ENCODE measurements at regions not wholly inside any gene's neighbourhood (a gene's known extent, or its start where the extent isn't known, plus 50 kb on each side); places are given as distances from the start of the nearest gene placed in this dataset.

DNA sequence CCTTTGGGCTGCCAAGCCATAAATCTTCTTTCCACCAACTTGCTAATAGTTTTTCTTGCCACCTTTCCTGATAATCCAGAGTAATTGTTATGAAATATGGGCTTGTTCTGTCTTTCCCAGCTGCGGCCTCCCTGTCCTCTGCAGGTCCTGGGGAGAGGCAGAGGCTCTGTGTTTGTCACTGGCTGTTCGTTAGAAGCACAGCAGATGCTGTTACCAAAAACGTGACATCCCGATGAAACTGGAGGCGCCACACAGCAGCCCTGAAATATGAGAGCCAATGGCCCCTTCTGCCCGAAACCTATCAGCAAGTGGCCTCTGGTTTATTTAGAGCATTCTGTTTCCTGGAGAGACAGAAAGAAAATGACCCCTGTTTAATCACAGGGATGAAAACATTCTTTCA lies 115.1 kb upstream of the ANKFN1 start:
- Histone ChIP-seq H3K27ac (no peak overlapping the region), H3K4me1 (no peaks in the 10 kb centered on the region)
- intact Hi-C loops (cut with DNase I; ENCODE audit: low total_unique reads), result no loop called here

GRCh38 chr17:56045872-56046271 lies 107.4 kb upstream of the ANKFN1 start:
- 35 to 48% methylated on average over 8 to 9 of the region's 9 CpGs for WGBS, 2 donors
- Histone ChIP-seq H3K4me1 (no peaks in the 10 kb centered on the region), H3K27me3 (no peaks in the 10 kb centered on the region), H3K27ac (no peak overlapping the region), H3K9me3 (no peaks in the 10 kb centered on the region), H3K36me3 (ENCODE audit: low read depth, missing control alignments) (no peaks in the 10 kb centered on the region), H3K4me3 (no peak overlapping the region)
- TF ChIP-seq POLR2A (IDR thresholded peaks at IDR 0.05) (no peak), CTCF (IDR thresholded peaks at IDR 0.05) (no peak)
- intact Hi-C loops (cut with DNase I; ENCODE audit: low total_unique reads), result no loop called here
- DNase-seq, result no peak

More for the DNA sequence above, 115.1 kb upstream of the ANKFN1 start:
- Histone ChIP-seq H3K4me3 (no peak overlapping the region), H3K9me3 (no peaks in the 10 kb centered on the region), H3K27me3 (no peaks in the 10 kb centered on the region), H3K36me3 (ENCODE audit: low read depth, missing control alignments) (no peaks in the 10 kb centered on the region)
- DNase-seq, result no peak
- 38 to 53% methylated on average over 6 of the region's 6 CpGs for WGBS, 2 donors
- TF ChIP-seq CTCF (IDR thresholded peaks at IDR 0.05), result no peak
- no peak for TF ChIP-seq POLR2A (IDR thresholded peaks at IDR 0.05)

DNA sequence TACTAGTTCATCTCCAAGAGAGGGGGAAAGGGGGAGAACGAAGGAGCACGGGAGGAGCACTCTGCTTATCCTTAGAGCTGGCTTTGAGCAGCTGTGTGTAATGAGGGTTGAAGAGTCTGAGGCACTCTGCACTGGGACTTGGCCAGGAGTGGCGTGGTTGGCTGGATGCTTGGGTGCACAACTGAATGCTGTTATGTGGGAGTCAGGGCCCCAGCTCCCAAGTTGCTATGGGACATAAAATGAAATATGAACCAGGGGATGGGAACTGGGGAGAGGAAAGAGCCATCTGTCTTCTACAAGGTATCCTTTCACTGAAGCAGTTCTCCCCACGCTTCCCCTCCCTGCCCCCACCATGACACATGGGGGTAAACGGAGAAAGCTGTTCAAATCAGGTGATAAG lies 105.9 kb upstream of the ANKFN1 start:
- WGBS, 2 donors, result 29 to 33% methylated on average over 5 of the region's 5 CpGs

GRCh38 chr17:56057869-56058268 lies 95.4 kb upstream of the ANKFN1 start:
- no peaks in the 10 kb centered on the region for H3K27me3 ChIP-seq
- H3K4me3 ChIP-seq, result no peak overlapping the region
- H3K4me1 ChIP-seq, result no peaks in the 10 kb centered on the region
- H3K9me3 ChIP-seq, result no peaks in the 10 kb centered on the region
- H3K27ac ChIP-seq, result no peak overlapping the region
- no peak for DNase-seq
- 90 to 99% methylated on average over 3 of the region's 3 CpGs for WGBS, 2 donors
- intact Hi-C loops (cut with DNase I; ENCODE audit: low total_unique reads), result no loop called here
- TF ChIP-seq CTCF (IDR thresholded peaks at IDR 0.05), result no peak
- no peak for TF ChIP-seq POLR2A (IDR thresholded peaks at IDR 0.05)
- no peaks in the 10 kb centered on the region for H3K36me3 ChIP-seq (ENCODE audit: low read depth, missing control alignments)

More for the DNA sequence above, 105.9 kb upstream of the ANKFN1 start:
- Histone ChIP-seq H3K4me1 (no peaks in the 10 kb centered on the region), H3K9me3 (no peaks in the 10 kb centered on the region), H3K27me3 (no peaks in the 10 kb centered on the region), H3K36me3 (ENCODE audit: low read depth, missing control alignments) (no peaks in the 10 kb centered on the region), H3K27ac (no peak overlapping the region), H3K4me3 (no peak overlapping the region)
- no peak for TF ChIP-seq CTCF (IDR thresholded peaks at IDR 0.05)
- TF ChIP-seq POLR2A (IDR thresholded peaks at IDR 0.05), result no peak
- intact Hi-C loops (cut with DNase I; ENCODE audit: low total_unique reads), result no loop called here
- no peak for DNase-seq

GRCh38 chr17:56064506-56064905 lies 88.8 kb upstream of the ANKFN1 start:
- Histone ChIP-seq H3K4me1 (no peaks in the 10 kb centered on the region), H3K9me3 (no peaks in the 10 kb centered on the region), H3K4me3 (no peak overlapping the region), H3K27me3 (no peaks in the 10 kb centered on the region), H3K36me3 (ENCODE audit: low read depth, missing control alignments) (no peaks in the 10 kb centered on the region), H3K27ac (no peak overlapping the region)
- 50 to 93% methylated on average over 4 to 7 of the region's 7 CpGs for WGBS, 2 donors
- TF ChIP-seq POLR2A (IDR thresholded peaks at IDR 0.05) (no peak), CTCF (IDR thresholded peaks at IDR 0.05) (no peak)
- no peak for DNase-seq
- intact Hi-C loops (cut with DNase I; ENCODE audit: low total_unique reads), result no loop called here

Data from testis (tissue), 2 donors.